ENCODE measurements at regions not wholly inside any gene's neighbourhood (a gene's known extent, or its start where the extent isn't known, plus 50 kb on each side); places are given as distances from the start of the nearest gene placed in this dataset.
A peak's percentile ranks its signal among the peaks of the same experiment; 100 is the strongest.

DNA sequence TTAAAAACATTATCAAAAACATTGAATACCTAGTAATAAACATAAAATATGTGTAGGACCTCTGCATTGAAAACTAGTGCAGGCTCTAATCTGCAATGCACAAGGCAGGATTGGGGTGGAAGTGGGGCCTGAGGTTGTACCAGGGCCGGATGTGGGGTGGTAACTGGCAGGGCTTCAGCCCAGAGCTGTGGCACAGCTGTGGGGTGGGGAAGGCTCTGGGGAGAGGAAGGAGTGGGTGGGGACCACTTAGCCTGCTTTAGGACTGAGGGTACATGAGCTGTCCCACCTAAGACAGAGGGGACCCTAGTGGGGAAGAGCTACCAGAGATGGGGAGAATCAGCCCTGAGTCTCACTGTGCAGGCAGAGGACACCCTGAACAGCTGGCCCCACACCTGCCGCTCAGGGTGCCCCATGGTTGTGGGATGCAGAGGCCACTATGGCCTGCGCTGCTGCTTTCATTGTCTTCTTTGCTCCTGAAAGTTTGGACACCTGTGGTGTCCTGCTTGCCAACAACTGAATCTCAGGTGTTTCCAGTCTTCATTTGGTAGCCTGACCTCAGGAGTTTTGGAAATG lies 311.4 kb downstream of the TLE4 start:
- no peaks in the 10 kb centered on the region for H3K9me3 ChIP-seq (ENCODE audit: control insufficient read depth, low read depth, low read length)
- no peaks in the 10 kb centered on the region for H3K23me2 ChIP-seq (ENCODE audit: insufficient read length, low read depth, low read length, poor library complexity, severe bottlenecking)
- no peak overlapping the region for H3K56ac ChIP-seq (ENCODE audit: insufficient read length, low read depth, low read length)
- no peak overlapping the region for H4K91ac ChIP-seq (ENCODE audit: insufficient read length, low read depth, low read length)
- H3K14ac ChIP-seq (ENCODE audit: insufficient read depth, low read length), result 0 out of 2 replicates have a peak overlapping the region, but pooled peaks have one; percentile 65
- H3K27me3 ChIP-seq (ENCODE audit: insufficient read depth, low read length), result no peaks in the 10 kb centered on the region
- H2BK20ac ChIP-seq (ENCODE audit: low read depth, low read length, poor library complexity, severe bottlenecking), result no peak overlapping the region
- no peak overlapping the region for H2BK5ac ChIP-seq (ENCODE audit: insufficient read length, low read length)
- DNase-seq, result no peak
- no peaks in the 10 kb centered on the region for H3K79me2 ChIP-seq (ENCODE audit: insufficient read depth, low read length)
- no peak overlapping the region for H2BK12ac ChIP-seq (ENCODE audit: insufficient read length, low read depth, low read length)
- no peak overlapping the region for H3K4me3 Mint-ChIP-seq
- no peak overlapping the region for H4K8ac ChIP-seq (replicated peaks; ENCODE audit: insufficient read length, low read depth, low read length)
- H2AK5ac ChIP-seq (ENCODE audit: insufficient read length, low read length), result no peak overlapping the region
- H3K4me1 ChIP-seq (ENCODE audit: insufficient read depth, low read length), result no peaks in the 10 kb centered on the region
- no peak overlapping the region for H3K9ac ChIP-seq (ENCODE audit: extremely low read depth, insufficient read length, low read length)
- no peaks in the 10 kb centered on the region for H3K36me3 Mint-ChIP-seq (ENCODE audit: insufficient read depth in 1 of 3, low read depth in 3 of 3)
- no peak overlapping the region for H3K4ac ChIP-seq (ENCODE audit: low read depth, low read length)
- H3K27ac ChIP-seq (ENCODE audit: insufficient read length, low read depth, low read length), result no peak overlapping the region
- H3K9me3 Mint-ChIP-seq, result no peaks in the 10 kb centered on the region; a peak in 1 of 5 replicates
- H3K4me2 ChIP-seq (ENCODE audit: insufficient read depth, insufficient read length, low read length), result no peak overlapping the region
- H2AFZ ChIP-seq (ENCODE audit: low read length), result no peak overlapping the region
- TF ChIP-seq, protein P1, sequence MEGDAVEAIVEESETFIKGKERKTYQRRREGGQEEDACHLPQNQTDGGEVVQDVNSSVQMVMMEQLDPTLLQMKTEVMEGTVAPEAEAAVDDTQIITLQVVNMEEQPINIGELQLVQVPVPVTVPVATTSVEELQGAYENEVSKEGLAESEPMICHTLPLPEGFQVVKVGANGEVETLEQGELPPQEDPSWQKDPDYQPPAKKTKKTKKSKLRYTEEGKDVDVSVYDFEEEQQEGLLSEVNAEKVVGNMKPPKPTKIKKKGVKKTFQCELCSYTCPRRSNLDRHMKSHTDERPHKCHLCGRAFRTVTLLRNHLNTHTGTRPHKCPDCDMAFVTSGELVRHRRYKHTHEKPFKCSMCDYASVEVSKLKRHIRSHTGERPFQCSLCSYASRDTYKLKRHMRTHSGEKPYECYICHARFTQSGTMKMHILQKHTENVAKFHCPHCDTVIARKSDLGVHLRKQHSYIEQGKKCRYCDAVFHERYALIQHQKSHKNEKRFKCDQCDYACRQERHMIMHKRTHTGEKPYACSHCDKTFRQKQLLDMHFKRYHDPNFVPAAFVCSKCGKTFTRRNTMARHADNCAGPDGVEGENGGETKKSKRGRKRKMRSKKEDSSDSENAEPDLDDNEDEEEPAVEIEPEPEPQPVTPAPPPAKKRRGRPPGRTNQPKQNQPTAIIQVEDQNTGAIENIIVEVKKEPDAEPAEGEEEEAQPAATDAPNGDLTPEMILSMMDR (conservative IDR thresholded peaks at IDR 0.05), result no peak
- no peak overlapping the region for H3T11ph ChIP-seq (ENCODE audit: low read length)
- no peak overlapping the region for H3K27ac Mint-ChIP-seq
- H3K27me3 Mint-ChIP-seq (ENCODE audit: low read depth), result no peaks in the 10 kb centered on the region
- no peak overlapping the region for H3K18ac ChIP-seq (ENCODE audit: insufficient read length, low read depth, low read length)
- H4K20me1 ChIP-seq (ENCODE audit: control insufficient read depth, insufficient read depth, insufficient read length), result no peaks in the 10 kb centered on the region
- no peak overlapping the region for H2BK15ac ChIP-seq (ENCODE audit: low read depth, low read length)
- no CpG with 5 or more reads among the region's 3 CpGs for WGBS (ENCODE audit: extremely low coverage, insufficient read length, low lambda C conversion rate)
- H2BK120ac ChIP-seq (ENCODE audit: low read depth, low read length, poor library complexity, severe bottlenecking), result no peak overlapping the region
- H3K23ac ChIP-seq (ENCODE audit: insufficient read length, low read depth, low read length), result no peak overlapping the region
- H3K4me1 Mint-ChIP-seq, result peaks cover 5 to 8% of the 10 kb centered on the region in 2 experiments
- H4K5ac ChIP-seq (ENCODE audit: insufficient read length, low read depth, low read length), result no peak overlapping the region
- H3K79me1 ChIP-seq (ENCODE audit: insufficient read depth, low read depth, low read length, poor library complexity, severe bottlenecking), result no peaks in the 10 kb centered on the region

All from H9 (cell line).